Activated effector memory CD4-positive, alpha-beta T cell treated with anti-CD3 and anti-CD28 coated beads, Interleukin-2, amount 50 U/mL, for 16 hours (primary cell): ENCODE measurements at regions not wholly inside any gene's neighbourhood (a gene's known extent, or its start where the extent isn't known, plus 50 kb on each side); places are given as distances from the start of the nearest gene placed in this dataset.

Experiments used
- DNase-seq: peaks from one replicate; pipeline ENCODE4 v3.0.0-alpha.2; 2020

- DNase-seq, result no peak
These were observed 123.8 kb downstream of the TLE3 start for GRCh38 chr15:69973880-69974279.

GRCh38 chr15:69974321-69974720 lies 123.4 kb downstream of the TLE3 start:
- DNase-seq, result no peak

- DNase-seq, result peak; percentile 68
These were observed 121.2 kb downstream of the TLE3 start for GRCh38 chr15:69976366-69976994.

GRCh38 chr15:69978603-69979002 lies 119.1 kb downstream of the TLE3 start:
- DNase-seq, result no peak

- no peak for DNase-seq
These were observed 118.5 kb downstream of the TLE3 start for GRCh38 chr15:69979262-69979661.

- DNase-seq, result no peak
These were observed 117.9 kb downstream of the TLE3 start for GRCh38 chr15:69979783-69980182.

GRCh38 chr15:69980341-69981059 lies 117.2 kb downstream of the TLE3 start:
- no peak for DNase-seq

GRCh38 chr15:69982037-69982436 lies 115.7 kb downstream of the TLE3 start:
- no peak for DNase-seq

GRCh38 chr15:69983696-69984265 lies 113.9 kb downstream of the TLE3 start:
- no peak for DNase-seq

GRCh38 chr15:69987492-69988489 lies 109.9 kb downstream of the TLE3 start:
- DNase-seq, result no peak

- DNase-seq, result no peak
These were observed 109.0 kb downstream of the TLE3 start for GRCh38 chr15:69988541-69989225.

GRCh38 chr15:69990566-69991421 lies 106.9 kb downstream of the TLE3 start:
- no peak for DNase-seq

- no peak for DNase-seq
These were observed 106.2 kb downstream of the TLE3 start for GRCh38 chr15:69991551-69991980.

- no peak for DNase-seq
These were observed 105.4 kb downstream of the TLE3 start for GRCh38 chr15:69992348-69992747.

GRCh38 chr15:69994429-69995205 lies 103.1 kb downstream of the TLE3 start:
- DNase-seq, result no peak

- no peak for DNase-seq
These were observed 101.2 kb downstream of the TLE3 start for GRCh38 chr15:69996321-69997160.

GRCh38 chr15:69997161-69997485 lies 100.6 kb downstream of the TLE3 start:
- no peak for DNase-seq
